ENCODE measurements at regions not wholly inside any gene's neighbourhood (a gene's known extent, or its start where the extent isn't known, plus 50 kb on each side); places are given as distances from the start of the nearest gene placed in this dataset.

- no peak for TF ChIP-seq CTCF (IDR thresholded peaks at IDR 0.05)
- no peak for TF ChIP-seq EP300 (IDR thresholded peaks at IDR 0.05)
Observed at GRCh38 chr7:25543798-25544197, 315.5 kb upstream of the NPVF start.

Data from sigmoid colon (tissue), 4 donors.